OCI-LY3 (cell line): ENCODE measurements at regions not wholly inside any gene's neighbourhood (a gene's known extent, or its start where the extent isn't known, plus 50 kb on each side); places are given as distances from the start of the nearest gene placed in this dataset.

Experiments used
- EZH2phosphoT487 ChIP-seq: fragments of 200-600 bp; shearing (Covaris generic); IDR thresholded peaks from 2 replicates; pipeline ENCODE4 v1.6.1; 2018; ENCODE audit warnings: antibody characterized with exemption, mixed run types, low read depth
- TF ChIP-seq, protein P1 (sequence below): fragments of 200-600, 300-600 bp; sonication (generic); IDR thresholded peaks from 2 replicates; pipeline ENCODE4 v1.5.1; 2014; ENCODE audit warnings: antibody characterized with exemption, low read length, low read depth

DNA sequence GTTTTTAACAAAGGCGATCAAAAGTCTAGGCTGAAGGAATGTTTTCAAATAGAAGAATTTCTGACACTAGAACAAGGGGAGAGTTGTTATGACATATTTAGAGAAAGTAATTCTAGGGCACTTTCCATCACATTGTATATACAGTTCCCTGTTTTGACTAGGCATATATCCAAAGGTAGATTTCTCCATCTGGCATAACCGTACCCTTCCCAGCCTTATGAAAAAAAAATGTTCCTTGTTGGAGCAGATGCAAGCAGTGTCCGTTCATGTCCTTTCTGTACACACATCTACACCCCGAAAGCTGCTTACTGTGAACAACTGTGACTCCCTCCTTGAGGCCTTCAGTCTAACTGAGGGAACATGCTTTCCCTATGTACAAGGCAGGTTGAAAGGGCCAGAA, 271.7 kb upstream of the GBE1 start:
- TF ChIP-seq, protein P1, sequence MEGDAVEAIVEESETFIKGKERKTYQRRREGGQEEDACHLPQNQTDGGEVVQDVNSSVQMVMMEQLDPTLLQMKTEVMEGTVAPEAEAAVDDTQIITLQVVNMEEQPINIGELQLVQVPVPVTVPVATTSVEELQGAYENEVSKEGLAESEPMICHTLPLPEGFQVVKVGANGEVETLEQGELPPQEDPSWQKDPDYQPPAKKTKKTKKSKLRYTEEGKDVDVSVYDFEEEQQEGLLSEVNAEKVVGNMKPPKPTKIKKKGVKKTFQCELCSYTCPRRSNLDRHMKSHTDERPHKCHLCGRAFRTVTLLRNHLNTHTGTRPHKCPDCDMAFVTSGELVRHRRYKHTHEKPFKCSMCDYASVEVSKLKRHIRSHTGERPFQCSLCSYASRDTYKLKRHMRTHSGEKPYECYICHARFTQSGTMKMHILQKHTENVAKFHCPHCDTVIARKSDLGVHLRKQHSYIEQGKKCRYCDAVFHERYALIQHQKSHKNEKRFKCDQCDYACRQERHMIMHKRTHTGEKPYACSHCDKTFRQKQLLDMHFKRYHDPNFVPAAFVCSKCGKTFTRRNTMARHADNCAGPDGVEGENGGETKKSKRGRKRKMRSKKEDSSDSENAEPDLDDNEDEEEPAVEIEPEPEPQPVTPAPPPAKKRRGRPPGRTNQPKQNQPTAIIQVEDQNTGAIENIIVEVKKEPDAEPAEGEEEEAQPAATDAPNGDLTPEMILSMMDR, result no peak
- TF ChIP-seq EZH2phosphoT487, result no peak
